ENCODE measurements at regions not wholly inside any gene's neighbourhood (a gene's known extent, or its start where the extent isn't known, plus 50 kb on each side); places are given as distances from the start of the nearest gene placed in this dataset.

DNA sequence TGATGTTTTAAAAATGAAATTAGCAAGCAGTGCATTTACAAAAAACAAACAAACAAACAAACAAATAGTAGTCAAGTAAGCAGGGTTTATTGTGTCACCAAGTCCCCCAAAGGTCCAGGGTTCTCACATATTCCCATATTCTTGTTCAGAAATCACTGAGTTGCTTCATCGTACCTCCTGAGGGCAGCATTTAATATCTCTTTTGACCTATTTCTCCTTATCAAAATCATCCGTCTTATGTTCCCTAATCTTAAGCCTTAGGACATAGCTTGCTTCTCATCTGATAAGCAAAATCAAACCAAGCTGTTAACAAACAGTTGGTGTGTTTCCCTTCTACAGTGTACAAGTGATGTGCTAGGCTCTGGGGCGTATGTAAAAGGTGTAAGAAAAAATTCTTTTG, 109.5 kb upstream of the MAN2A1 start:
- TF ChIP-seq, protein P1, sequence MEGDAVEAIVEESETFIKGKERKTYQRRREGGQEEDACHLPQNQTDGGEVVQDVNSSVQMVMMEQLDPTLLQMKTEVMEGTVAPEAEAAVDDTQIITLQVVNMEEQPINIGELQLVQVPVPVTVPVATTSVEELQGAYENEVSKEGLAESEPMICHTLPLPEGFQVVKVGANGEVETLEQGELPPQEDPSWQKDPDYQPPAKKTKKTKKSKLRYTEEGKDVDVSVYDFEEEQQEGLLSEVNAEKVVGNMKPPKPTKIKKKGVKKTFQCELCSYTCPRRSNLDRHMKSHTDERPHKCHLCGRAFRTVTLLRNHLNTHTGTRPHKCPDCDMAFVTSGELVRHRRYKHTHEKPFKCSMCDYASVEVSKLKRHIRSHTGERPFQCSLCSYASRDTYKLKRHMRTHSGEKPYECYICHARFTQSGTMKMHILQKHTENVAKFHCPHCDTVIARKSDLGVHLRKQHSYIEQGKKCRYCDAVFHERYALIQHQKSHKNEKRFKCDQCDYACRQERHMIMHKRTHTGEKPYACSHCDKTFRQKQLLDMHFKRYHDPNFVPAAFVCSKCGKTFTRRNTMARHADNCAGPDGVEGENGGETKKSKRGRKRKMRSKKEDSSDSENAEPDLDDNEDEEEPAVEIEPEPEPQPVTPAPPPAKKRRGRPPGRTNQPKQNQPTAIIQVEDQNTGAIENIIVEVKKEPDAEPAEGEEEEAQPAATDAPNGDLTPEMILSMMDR (IDR thresholded peaks at IDR 0.05; ENCODE audit: low read depth, low read length, poor library complexity, severe bottlenecking) = no peak
- no peak for TF ChIP-seq EZH2phosphoT487 (IDR thresholded peaks at IDR 0.05; ENCODE audit: borderline replicate concordance, low read length)

Data from DOHH2 (cell line).